A172 (cell line): ENCODE measurements at regions not wholly inside any gene's neighbourhood (a gene's known extent, or its start where the extent isn't known, plus 50 kb on each side); places are given as distances from the start of the nearest gene placed in this dataset.
"Not testable (repeated sequence)": the region's sequence is repeated elsewhere in the genome, so short reads cannot be mapped to it uniquely, and the experiment has no call there.

ENCODE experiments used
- DNase-seq: peaks from one replicate; pipeline ENCODE4 v3.0.0-alpha.2; 2015; ENCODE audit warnings: low spot score

DNA sequence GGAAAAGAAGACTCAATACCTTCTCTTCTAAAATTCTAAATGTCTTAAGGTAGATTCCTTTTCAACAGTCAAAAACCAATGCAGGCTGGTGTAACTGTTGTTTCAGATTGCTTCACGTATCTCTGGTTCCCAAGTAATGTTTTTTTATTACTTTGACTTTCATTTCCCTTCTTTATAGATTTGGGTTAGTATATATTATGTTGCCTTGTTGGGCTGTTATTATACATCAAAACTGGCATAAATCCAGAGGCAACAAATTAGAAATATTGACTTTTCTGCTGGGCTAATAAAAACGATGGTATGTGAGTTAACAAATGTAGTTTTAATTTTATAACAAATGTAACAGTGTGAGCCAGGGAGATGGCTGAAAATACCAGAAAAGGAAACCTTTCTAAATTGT is 444.7 kb upstream of the TENM3 start:
- DNase-seq = no peak

DNA sequence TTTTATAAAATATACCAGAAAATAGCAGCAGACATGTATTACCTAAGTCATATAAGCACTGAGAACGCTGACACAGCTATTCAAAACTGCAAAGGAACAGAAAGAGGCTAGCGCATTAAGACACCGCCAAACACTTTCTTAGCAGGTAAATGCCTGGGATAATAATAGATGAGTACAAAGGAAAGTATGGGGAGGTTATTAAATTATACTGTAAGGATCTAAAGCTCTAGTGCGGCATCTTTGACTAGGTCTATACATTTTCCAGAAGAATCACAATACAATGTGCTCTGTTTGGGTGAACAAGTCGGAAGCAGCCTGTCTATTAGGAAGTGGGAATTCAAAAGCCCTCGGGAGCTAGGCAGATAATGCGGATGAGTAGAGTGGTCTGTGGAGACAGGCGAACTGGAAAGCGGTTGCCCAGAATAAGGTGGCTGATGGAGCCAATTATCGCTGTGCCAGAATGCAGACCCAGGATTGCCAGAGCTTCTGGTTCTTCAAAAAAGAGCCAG is 443.6 kb upstream of the TENM3 start:
- no peak for DNase-seq

DNA sequence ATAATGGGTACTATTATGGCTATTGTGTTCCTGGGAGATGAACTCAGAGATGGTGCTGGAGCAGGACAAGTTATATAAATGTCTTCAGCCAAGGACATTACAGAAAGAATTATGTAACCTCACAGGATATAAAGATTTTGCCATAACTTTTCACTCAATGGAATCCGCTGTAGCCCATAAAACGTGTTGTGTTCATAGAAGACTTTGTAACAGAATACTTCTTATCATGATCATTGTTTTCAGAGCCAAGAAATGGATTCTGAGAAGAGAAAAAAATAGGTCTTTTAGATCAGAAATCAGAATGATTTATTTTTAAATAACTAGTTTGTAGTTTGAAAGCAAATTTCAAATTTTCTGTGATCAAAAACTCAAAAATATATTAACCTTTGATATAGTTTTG is 441.0 kb upstream of the TENM3 start:
- no peak for DNase-seq

DNA sequence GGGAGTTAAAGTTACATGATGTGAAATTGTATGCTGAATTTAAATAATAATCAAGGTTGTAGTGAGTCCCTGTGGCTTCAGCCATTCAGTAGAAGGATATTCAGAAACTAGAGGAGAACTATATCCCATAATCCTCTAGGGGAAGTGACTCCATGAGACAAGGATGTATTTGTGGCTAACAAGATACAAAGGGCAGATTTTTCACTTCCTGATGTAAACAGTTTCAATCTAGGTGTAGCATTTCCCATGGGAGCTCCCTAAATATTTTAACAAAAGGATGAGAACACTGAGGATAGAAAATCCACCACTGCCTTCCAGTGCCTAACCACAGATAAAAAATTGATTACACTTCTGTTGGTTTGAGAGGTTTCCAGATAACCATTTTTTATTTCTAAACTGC is 435.4 kb upstream of the TENM3 start:
- DNase-seq = peak; percentile 29

DNA sequence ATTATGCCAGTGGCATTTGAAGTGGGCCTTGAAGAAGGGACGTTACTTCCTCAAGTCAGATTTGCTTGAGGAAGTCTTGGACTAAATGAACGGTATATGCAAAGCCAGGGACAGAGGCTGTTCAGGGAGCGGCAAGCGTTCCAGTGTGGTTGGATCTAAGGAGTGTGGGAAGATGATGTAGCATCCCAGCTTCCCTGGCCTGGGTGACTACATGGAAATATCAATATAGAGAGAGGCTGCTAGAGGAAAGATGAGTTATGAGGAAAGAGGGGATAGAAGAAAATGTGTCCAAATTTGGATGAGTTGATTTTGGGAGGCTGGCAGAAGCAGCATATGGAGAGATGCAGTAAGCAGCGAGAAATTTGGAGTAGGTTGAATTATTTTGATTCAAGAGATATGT is 432.5 kb upstream of the TENM3 start:
- no peak for DNase-seq

DNA sequence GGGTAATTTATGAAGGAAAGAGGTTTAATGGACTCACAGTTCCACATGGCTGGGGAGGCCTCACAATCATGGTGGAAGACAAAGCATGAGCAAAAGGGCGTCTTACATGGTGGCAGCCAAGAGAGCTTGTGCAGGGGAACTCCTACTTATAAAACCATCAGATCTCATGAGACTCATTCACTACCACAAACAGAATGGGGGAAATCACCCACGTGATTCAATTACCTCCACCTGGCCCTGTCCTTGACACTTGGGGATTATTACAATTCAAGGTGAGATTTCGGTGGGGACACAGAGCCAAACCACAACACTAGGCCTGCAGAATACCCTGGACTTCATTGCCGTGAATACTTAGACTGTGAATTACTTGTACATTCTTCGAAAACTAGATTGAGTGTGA is 431.7 kb upstream of the TENM3 start:
- DNase-seq = not testable (repeated sequence)

DNA sequence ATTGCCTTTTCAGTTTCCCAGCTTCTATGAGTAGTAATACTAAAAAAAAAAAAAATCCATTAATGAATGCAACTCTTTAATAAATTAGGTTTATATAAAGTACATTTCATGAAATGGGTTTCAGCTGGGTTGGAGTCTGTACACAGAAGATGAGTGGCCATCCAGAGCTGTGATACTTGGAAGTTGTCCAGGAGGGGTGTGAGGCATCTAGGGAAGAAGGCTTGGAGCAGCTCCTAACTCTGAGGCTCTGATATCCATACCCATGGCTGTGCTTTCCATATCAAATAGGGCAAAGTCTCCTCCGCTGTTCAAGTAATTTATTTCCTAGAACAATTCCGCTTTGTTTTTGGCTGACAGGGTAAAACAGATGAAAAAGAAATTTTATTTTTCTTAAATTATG is 423.3 kb upstream of the TENM3 start:
- no peak for DNase-seq

DNA sequence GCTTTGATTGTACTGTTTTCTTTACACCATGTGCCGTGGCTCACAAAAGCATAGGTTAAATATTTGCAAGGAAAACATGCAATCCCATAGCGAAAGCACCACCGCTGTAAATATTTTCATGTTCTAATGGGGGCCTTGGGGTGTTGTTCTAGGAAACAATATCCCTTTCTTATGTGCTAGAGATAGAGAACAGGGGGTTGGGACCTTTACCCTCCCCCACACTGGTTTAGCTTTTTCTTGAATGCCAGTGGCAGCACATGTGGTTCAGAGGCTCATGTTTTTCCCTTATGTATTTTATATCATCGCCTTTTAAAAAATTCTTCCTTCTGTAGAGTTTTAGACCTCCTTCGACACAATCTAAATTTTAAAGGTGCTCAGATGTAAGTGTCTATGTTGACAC is 422.6 kb upstream of the TENM3 start:
- DNase-seq = no peak

DNA sequence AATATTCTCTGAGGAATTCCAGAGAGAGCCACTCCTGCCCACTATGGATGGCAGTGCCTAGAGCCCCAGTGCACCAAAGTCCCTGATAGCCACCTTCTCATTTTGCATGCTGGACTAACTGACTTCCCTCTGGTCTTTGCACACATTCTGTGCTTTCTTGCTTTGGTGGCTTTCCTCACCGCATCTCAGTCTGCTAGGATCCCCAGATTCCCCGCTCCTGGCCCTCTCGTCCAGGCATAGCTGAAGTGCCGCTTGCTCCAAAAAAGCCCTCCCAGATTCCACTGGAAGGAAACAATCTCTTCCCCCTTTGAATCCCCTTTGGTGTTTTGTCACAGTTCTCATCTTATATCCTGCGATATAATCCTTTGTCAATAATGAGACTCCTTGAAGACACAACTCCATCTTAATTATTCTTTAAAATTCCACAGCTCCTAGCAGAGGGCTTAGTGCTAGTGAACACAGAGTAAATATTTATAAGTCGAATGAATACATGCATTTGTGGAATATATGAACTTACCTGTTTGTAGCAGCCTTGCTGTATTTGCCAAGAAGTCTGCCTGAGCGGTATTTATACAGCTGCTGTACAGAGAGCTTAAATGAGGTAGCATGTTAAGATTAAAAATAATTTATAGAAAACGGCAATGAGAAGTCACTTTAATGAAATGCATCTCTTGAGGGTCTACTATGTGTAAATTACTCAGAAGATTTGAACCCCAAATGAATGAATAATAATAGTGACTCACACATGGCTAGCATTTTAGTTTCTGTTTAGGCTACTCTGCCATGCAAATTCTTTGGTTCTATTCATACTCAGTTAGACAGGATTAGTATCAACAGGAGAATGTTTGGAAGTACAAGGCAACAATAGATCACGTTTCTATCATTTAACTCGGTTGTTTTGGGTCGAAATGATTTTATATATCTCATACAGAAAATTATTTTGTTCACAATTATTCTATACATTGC is 421.9 kb upstream of the TENM3 start:
- DNase-seq = peak; percentile 35

DNA sequence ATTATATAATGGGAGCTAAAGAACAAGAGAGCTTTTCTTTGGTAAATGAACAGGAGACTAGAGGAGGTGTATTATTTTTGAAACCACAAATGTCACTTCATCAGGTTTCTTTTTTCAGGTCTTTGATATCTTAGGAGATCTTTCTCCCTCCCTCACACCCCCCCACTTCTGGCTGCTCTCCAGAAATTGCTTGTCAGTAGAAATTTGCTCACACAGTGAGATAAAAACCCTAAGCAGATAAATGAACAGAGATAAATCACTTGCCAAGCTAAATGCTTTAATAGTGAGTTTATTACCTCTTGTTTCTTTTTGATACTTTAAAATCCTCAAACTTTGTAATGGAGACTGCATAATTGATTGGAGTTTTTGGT is 421.2 kb upstream of the TENM3 start:
- no peak for DNase-seq

DNA sequence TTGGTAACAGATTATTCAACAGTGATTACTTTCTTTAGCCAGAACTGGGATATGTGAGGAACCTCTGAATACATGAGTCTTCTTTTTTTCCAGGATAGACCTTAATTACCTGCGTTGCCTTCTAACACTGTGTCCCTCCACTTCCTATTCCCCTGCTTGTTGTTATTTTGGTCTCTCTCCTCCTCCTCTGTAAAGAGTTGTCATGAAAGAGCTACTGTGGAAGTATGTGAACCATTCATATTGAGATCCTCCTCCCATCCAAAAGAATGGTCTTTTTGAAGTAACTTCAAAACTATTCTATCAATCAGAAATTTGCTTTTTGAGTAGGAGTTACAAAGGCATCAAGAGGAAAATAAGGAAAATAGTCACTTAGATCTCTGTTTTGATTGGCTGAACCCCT is 420.0 kb upstream of the TENM3 start:
- DNase-seq = no peak

DNA sequence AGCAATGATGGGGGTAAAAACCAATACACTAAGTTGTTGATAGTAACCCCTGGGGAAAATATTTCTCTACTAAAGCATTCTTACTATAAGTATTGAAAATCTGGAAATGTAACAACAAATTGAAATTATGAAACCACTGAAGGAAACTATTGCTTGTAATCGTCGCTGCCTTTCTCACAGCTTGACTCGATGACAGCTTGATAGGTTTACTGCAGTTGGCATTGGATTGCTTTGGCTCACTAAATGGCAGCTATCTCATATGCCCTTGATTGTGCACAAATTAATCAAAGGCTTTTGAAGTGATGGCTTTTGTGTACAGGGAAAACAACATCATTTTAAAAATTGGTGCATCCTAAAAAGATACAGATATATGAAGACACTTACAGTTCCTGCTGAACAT is 419.6 kb upstream of the TENM3 start:
- DNase-seq = no peak

DNA sequence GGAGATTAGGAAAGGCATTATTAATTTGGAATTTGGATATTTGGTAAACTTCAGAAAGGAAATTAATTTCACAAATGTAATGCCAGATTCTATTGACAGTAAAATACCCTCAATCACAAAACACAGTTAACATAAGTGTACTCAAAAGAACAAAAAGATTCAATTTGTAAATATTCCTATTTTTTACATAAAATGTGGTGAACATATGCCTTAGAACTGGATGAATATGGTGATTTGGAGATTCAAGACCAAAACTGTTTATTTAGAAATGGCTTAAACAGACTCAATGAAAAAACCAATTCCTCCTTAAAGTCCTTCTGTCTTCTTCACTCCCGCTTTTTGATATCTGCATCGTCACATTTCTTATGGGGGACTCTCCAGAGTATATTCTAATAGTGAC is 417.6 kb upstream of the TENM3 start:
- no peak for DNase-seq

DNA sequence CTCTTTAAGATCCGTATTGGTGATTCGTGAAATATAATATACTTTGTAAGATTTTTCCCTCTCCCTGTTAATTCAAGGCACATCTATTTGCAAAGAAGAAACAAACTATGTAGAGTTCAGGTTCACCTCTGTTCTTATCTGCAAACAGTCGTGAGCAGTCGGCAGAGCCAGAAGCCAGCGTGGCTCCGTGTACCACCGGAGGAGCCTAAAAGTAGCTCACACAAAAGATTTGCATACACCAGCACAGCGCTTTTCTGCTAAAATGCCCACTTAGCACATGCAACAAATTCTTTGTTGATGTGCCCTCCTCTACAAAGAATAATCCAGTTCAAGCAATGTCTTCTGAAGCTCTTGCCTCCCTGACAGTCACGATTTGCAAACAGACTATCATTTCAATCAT is 416.0 kb upstream of the TENM3 start:
- DNase-seq = no peak

DNA sequence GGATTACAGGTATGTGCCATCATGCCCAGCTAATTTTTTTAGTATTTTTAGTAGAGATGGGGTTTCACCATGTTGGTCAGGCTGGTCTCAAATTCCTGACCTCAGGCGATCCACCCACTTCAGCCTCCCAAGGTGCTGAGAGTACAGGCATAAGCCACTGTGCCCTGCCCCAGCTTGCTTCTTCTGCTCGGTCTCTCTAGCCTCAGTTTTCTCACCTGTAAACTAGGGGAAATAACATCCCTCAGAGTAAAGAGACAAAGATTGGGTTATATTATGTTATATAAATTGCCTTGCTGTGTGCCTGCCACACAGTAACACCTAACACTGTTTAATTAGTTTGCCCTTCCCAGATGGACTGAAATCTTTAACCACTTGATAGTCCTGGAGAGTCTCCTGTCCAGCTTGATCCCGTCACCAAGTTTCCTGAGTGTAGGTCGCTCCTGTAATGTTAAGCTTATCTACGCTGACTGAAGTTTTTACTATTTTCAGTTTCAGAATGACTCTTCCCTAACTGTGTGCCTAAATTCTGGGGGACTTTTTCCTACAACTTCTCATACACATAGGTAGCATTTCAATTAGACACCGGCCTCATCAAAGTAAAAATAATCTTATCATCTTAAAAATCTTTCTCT is 412.7 kb upstream of the TENM3 start:
- DNase-seq = no peak

DNA sequence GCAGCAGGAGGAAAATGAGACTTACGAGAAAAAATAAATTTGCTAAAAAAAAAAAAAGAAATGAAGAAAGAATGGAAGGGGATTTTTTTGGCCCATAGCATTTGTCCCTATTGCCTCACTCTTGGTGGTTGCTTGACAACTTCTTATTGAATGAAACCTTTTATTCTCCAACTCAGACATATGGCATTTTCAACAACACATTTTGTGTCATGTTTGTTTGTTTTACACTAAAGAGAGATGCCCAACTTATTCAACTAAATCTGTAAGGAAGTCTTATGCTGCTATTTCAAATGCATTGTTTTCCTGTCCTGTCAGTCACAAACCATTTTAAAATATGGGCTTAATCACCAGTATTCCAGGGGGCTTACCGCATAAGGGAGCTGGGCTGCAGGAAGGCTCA is 409.1 kb upstream of the TENM3 start:
- DNase-seq = no peak

DNA sequence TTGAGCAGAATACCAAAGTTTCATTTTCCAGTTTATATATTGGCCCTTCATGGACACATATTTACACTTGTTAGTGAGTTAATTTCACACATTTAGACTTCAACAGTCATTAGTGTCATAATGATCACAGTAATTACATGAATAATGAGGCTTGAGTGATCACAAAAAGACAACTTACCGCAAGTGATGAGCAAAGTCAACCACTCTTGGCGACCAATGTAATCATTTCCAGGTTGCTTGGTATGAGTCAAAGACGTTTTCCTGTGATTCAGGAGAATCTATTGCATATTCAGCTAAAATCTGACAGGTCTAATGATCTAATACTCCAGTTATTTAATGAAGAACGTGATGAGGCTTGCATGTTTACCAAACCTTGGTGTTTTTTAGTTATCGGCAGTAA is 407.9 kb upstream of the TENM3 start:
- DNase-seq = no peak

DNA sequence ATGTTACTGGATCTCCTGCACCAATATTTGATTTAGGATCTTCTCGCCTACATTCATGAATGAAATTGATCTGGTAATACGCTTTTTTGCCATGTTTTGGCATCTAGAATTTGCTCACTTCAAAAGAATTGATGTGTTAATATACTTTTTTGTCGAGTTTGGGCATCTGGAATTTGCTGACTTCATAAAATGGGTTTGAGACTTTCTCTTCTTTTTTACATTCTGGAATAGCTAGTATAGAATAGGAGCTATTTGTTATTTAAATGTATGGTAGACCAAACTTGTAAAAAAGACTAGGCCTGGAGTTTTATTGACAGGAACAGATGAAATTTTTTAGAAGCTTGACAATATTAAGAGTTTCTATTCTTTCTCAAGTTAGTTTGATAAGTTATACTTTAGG is 404.9 kb upstream of the TENM3 start:
- no peak for DNase-seq

DNA sequence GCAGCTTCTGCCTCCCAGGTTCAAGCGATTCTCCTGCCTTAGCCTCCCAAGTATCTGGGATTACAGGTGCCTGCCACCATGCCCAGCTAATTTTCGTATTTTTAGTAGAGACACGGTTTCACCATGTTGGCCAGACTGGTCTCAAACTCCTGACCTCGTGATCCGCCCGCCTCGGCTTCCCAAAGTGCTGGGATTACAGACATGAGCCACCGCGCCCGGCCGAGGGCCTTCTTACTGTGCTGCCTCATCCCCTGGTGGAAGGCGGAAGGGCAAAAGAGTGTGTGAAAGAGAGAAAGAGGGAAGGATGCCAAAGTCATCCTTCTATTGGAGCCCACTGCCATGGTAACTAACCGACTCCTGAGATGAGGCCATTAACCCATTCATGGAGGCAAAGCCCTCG is 399.4 kb upstream of the TENM3 start:
- DNase-seq = not testable (repeated sequence)

DNA sequence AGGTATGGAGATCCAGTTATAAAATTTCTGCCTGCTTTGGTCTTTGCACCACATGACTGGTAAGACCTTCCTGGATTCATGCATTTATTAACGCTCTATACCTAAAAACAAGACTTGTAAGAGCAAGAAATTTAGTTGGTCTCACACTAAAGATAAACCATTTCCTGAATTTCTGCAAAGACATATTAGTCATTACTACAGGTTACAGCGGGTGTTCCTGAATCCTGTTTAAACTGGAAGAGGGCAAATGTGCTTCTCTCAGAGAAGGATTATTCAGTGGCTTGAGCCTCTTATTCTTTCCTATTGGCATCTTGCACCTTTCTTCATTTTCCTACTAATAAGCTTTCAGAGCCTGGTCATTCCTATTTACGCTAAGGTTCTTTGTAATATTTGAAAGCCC is 397.6 kb upstream of the TENM3 start:
- DNase-seq = no peak

DNA sequence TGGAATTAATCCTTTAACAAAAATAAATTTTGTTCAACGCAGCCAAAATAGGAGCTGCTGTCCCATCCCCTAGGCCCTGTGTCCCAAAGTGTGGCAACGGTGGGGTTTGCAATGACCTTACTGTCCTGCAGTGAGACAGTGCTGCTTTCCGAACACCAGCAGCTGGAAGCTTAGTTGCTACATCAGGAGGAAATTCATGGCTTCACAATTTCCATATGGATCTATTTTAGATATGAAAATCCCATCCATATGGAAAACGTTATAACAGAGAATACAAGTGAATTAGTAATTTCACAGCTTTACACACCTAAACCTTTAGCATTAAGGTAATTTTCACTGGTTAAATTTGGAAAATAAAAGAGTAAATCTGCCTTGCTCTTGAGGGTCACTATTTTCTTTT is 396.3 kb upstream of the TENM3 start:
- no peak for DNase-seq

DNA sequence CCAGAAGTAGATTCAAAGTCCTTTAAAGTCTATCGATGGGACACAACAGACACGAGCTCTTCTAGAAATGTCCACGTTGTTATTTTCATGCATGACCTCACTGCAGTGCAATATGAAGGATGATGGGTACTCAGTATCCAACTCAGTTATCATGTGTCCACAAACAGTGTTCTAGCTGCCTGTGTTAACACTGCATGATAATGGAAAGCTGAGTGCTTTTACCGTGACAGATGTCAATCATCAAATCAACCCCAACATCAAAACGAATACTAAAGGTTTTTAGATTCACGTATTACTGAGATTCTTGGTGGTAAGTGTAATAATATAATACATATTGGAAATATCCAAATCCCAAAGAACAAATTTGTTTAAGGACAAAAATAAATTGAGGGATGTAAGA is 394.8 kb upstream of the TENM3 start:
- no peak for DNase-seq

DNA sequence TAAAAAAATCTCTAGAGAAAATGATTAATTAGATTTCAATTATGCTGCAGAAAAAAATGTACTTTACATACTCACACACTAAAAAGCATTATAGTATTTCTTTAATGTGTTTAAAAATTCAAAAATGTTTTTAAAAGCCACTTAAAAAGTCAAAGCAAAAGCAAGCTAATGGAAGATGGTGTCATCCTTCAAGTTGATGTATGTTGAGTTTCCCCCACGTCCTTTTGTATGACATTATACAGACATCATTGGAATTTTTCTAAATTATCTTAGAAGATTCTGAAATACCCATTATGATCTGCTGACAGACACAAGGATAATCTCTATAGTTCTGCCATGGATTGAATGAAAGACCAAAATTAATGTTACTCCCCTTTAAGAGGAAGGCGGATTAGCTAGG is 393.7 kb upstream of the TENM3 start:
- DNase-seq = no peak
